ENCODE measurements at regions not wholly inside any gene's neighbourhood (a gene's known extent, or its start where the extent isn't known, plus 50 kb on each side); places are given as distances from the start of the nearest gene placed in this dataset.

GRCh38 chr12:67370979-67371378 lies 101.8 kb downstream of the CAND1 start:
- DNase-seq (ENCODE audit: low read depth) = no peak

DNA sequence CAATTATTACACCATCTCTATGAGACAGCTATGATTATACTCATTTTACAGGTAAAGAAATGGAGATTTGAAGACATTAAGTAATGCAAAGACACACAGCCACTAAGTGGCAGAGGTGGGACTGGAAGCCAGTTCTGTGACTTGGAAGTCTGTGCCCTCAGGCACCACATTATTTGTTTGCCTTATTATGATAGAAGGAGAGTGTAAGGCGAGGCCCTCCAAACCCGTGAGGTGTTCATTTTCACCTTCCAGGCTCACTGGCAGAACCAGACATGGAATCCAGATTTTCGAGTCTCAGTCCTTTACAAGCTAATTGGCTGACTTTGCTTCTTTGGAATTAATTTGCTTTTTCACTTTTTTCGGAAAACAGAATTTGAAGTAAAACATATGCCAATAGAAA lies 107.9 kb downstream of the CAND1 start:
- no peak for DNase-seq (ENCODE audit: low read depth)

DNA sequence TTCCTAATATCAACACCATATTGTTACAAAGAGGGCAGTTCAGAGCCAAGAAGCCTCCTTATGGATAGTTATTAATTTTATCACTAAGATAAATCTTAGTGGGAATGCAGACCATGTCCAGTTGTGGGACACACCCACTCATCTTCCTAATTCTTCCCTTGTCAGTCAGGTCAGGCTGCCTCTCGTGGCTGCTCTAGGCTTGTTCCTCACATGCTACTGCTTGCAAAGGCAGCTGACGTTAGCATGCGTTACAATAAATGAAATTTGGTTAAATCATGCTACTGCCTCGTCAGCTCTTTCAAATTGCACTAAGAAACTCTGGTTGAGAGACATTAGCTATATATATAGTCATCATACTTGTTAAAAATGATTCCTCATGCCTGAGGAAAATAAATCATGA lies 108.4 kb downstream of the CAND1 start:
- no peak for DNase-seq (ENCODE audit: low read depth)

- peak; percentile 77 for DNase-seq (ENCODE audit: low read depth)
These were observed 113.2 kb downstream of the CAND1 start for GRCh38 chr12:67382241-67382871.

- DNase-seq (ENCODE audit: low read depth) = no peak
These were observed 117.9 kb downstream of the CAND1 start for GRCh38 chr12:67386869-67387565.

GRCh38 chr12:67388331-67389138 lies 119.4 kb downstream of the CAND1 start:
- no peak for DNase-seq (ENCODE audit: low read depth)

DNA sequence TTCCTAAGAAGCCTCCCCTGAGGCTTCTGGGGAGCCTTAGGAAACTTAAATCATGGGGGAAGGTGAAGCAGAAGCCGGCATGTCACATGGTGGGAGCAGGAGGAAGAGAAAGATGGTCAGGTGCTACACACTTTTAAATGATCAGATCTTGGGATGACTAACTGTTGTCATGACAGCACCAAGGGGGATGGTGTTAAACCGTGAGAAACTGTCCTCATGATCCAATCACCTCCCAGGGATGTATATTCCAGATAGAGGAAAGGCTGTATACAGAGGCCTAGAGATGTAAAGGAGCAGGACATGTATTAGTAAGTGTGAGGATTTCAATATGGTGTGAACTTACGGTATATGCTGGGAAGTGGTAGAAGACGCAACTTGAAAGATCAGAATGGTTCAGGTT lies 121.1 kb downstream of the CAND1 start:
- no peak for DNase-seq (ENCODE audit: low read depth)

DNA sequence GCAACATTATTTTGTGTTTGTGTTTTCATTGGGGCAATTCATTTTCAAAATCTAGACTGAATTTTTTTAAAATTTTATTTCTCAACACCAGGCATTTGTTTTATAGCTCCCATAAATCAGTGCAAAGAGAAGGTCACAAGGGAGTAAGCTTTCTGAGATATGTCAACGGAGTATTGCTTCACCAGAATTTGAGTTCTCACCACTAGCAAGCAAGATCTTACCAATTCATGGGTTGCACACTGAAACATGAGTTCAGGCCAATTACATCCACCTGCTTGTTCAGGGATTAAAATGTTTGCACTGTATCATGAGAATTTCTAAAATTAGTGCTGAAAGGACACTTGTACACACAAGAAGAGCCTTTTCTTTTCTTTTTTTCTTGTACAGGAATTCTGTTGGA lies 121.9 kb downstream of the CAND1 start:
- peak; percentile 21 for DNase-seq (ENCODE audit: low read depth)

DNA sequence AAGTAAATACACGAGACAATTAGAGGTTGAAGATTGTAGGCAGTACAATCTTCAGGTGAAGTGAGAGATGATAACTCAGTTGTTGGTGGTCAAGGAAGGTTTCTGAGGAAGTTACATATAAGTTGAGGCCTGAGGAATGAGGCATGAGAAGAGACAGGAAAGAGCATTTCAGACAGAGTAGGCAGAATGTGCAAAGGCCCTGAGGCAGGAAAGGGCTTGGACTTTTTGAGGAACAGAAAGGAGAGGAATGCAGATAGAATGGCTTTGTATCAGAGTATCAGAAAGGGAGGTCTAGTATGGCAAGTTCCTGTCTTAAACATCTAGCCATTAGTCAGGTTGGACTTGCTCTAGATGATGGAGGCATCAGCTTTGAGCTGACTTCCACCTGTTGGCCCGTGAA lies 122.5 kb downstream of the CAND1 start:
- no peak for DNase-seq (ENCODE audit: low read depth)

DNA sequence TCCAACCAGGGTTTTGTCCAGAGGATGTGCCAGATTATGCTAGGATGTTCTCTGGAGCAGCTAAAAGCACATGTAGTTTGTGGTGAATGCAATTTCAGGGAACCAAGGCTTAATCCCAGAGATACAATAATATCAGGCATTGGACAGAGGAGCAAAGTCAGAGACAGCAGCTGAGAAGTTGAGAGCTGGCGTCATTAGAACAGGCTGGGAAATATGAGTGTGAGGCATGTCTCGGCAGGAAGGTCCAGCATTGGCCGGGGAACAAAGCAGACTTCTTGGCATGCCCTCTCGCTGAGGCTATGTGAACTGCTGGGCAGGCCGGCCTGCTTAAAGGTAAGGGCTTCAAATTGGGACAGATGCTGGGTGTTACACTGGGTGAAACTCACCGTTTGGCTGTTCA lies 125.4 kb downstream of the CAND1 start:
- peak; percentile 72 for DNase-seq (ENCODE audit: low read depth)

DNA sequence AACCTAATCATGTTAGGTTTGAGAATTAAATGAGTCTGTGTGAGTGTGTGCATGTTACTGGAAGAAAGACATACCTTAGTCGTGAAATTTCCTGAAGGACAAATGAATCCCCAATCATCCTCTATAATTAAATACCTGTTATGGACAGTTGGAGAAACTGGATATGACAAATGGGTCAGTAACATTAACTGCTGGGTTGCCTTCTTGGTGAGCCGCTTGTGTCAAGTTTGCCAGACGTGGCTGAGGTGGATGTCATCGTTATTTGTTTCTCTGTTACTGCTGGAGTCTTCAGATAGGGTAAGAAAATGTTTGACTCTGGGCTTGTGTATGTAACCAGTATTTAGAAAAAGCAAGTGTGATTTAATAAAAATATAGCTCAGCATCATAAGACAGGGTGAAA lies 131.6 kb downstream of the CAND1 start:
- no peak for DNase-seq (ENCODE audit: low read depth)

GRCh38 chr12:67410246-67410645 lies 141.1 kb downstream of the CAND1 start:
- DNase-seq (ENCODE audit: low read depth) = no peak

DNA sequence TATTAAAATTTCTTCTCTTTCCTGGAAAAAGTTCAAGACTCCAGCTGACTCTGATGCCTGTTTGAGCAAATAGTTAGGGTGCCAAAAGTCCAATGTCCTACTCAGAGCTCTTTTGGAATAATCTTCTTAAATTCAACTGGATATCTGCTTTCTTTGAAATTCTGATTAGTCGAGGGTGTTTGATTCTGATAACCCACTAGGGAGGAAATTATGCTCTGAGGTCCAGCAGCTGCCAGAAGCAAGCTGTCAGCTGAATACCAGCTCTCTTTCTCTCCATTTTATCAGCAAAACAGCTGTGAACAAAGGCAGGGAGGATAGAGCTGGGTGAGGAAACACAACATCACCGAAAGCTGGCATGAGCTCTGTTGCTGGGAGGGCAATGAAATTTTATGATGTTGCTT lies 141.5 kb downstream of the CAND1 start:
- no peak for DNase-seq (ENCODE audit: low read depth)

GRCh38 chr12:67411562-67411961 lies 142.4 kb downstream of the CAND1 start:
- DNase-seq (ENCODE audit: low read depth) = no peak

GRCh38 chr12:67413577-67413976 lies 144.4 kb downstream of the CAND1 start:
- DNase-seq (ENCODE audit: low read depth) = no peak

DNA sequence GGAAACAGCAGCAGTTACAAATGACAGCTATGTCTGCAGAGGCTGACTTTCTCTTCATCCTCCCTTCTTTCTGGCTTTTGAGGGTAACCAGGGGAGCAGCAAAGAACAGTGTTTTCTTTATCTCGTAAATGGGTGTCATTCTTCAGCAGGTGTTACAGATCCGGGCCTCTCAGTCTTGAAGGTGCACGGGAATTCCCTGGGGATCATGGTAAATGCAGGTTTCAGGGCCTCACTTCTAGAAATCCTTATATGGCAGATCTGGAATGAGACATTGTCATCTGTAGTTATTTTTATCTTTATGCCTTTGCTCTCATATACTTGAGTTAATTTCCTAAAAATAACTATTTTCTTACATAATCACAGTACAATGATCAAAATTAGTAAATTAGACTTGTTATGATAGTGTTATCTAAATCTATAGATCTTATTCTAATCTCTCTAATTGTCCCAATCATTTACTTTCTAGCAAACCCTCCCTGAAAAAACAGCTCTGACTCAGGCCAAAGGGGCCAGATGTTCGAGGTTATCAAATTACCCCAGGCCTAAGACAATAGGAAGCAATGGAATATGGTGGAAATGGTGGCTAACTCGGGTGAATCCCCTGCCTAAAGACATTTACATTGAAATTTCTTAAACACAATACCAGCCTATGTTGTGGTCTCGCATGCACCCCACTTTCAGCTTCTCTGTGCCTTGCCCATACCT lies 145.0 kb downstream of the CAND1 start:
- DNase-seq (ENCODE audit: low read depth) = no peak

- peak; percentile 61 for DNase-seq (ENCODE audit: low read depth)
These were observed 146.3 kb downstream of the CAND1 start for GRCh38 chr12:67415473-67415872.

- DNase-seq (ENCODE audit: low read depth) = no peak
These were observed 150.7 kb downstream of the CAND1 start for GRCh38 chr12:67419810-67420209.

- no peak for DNase-seq (ENCODE audit: low read depth)
These were observed 151.3 kb downstream of the CAND1 start for GRCh38 chr12:67420506-67420905.

- DNase-seq (ENCODE audit: low read depth) = no peak
These were observed 152.9 kb downstream of the CAND1 start for GRCh38 chr12:67422081-67422480.

GRCh38 chr12:67424784-67425183 lies 155.6 kb downstream of the CAND1 start:
- no peak for DNase-seq (ENCODE audit: low read depth)

GRCh38 chr12:67425394-67425793 lies 156.2 kb downstream of the CAND1 start:
- no peak for DNase-seq (ENCODE audit: low read depth)

GRCh38 chr12:67426067-67426466 lies 156.9 kb downstream of the CAND1 start:
- peak; percentile 70 for DNase-seq (ENCODE audit: low read depth)

Data from stromal cell of bone marrow (primary cell).